Vagina (tissue), 2 donors: ENCODE measurements at regions not wholly inside any gene's neighbourhood (a gene's known extent, or its start where the extent isn't known, plus 50 kb on each side); places are given as distances from the start of the nearest gene placed in this dataset.
A peak's percentile ranks its signal among the peaks of the same experiment; 100 is the strongest.

ENCODE experiments used
- POLR2A ChIP-seq, 2 donors: fragments of 450-650 bp; IDR thresholded peaks; one replicate each; pipeline ENCODE4 v1.6.1; 2017; ENCODE audit warnings: antibody characterized with exemption in 2 of 2, mild to moderate bottlenecking in 2 of 2, moderate library complexity in 2 of 2
- POLR2AphosphoS5 ChIP-seq, 2 donors: sonication (generic); formaldehyde crosslinking; IDR thresholded peaks; one replicate each; pipeline ENCODE4 v1.9.0; 2017; ENCODE audit warnings: antibody characterized with exemption in 2 of 2, mild to moderate bottlenecking in 2 of 2, low read depth in 1 of 2; ENCODE audit not compliant: insufficient read depth in 1 of 2
- TF ChIP-seq, protein P1 (sequence below), 3 experiments: fragments of 450-650 bp in 2 of 3; fragments of 200-600 bp in 1 of 3; sonication (generic) in 1 of 3; IDR thresholded peaks; one replicate each; pipeline ENCODE4 v1.5.1; 2017 to 2019; ENCODE audit warnings: antibody characterized with exemption in 3 of 3, mild to moderate bottlenecking in 2 of 3, moderate library complexity in 2 of 3

DNA sequence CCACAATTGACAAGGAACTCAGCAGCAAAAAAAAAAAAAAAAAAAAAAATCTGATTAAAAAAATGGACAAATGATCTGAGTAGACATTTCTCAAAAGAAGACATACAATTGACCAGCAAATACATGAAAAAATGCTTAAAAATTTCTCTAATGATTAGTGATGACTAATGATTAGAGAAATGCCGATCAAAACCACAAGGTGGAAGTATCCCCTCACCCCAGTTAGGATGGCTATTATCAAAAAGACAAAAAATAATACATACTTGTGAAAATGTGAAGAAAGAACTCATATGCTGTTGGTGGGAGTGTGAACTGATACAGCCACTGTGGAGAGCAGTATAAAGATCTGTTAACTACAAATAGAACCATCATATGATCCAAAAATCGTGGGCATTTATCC, 245.3 kb downstream of the OSTF1 start:
- TF ChIP-seq, protein P1, sequence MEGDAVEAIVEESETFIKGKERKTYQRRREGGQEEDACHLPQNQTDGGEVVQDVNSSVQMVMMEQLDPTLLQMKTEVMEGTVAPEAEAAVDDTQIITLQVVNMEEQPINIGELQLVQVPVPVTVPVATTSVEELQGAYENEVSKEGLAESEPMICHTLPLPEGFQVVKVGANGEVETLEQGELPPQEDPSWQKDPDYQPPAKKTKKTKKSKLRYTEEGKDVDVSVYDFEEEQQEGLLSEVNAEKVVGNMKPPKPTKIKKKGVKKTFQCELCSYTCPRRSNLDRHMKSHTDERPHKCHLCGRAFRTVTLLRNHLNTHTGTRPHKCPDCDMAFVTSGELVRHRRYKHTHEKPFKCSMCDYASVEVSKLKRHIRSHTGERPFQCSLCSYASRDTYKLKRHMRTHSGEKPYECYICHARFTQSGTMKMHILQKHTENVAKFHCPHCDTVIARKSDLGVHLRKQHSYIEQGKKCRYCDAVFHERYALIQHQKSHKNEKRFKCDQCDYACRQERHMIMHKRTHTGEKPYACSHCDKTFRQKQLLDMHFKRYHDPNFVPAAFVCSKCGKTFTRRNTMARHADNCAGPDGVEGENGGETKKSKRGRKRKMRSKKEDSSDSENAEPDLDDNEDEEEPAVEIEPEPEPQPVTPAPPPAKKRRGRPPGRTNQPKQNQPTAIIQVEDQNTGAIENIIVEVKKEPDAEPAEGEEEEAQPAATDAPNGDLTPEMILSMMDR (IDR thresholded peaks at IDR 0.05) = peak in 1 of 3 experiments; percentile 37
- TF ChIP-seq POLR2AphosphoS5 (IDR thresholded peaks at IDR 0.05; ENCODE audit: insufficient read depth in 1 of 2, low read depth in 1 of 2) (no peak), POLR2A (IDR thresholded peaks at IDR 0.05) (no peak)
